Fibroblast of lung (primary cell): ENCODE measurements at regions not wholly inside any gene's neighbourhood (a gene's known extent, or its start where the extent isn't known, plus 50 kb on each side); places are given as distances from the start of the nearest gene placed in this dataset.

Experiments
- DNase-seq, 2 donors: peaks; one replicate each; pipeline versions ENCODE4 v3.0.0 to v3.0.0-alpha.2; 2010; ENCODE audit warnings: low read depth in 2 of 2
- H2AFZ ChIP-seq: 2 replicates; pipeline ENCODE4 v1.5.1; 2012; ENCODE audit warnings: low read length, control low read depth, inconsistent platforms
- H3K27ac ChIP-seq: 2 replicates; pipeline ENCODE4 v1.5.1; 2011; ENCODE audit warnings: low read length, control low read depth; ENCODE audit not compliant: insufficient read depth
- H3K27me3 ChIP-seq: 2 replicates; pipeline ENCODE4 v1.5.1; 2011; ENCODE audit warnings: mild to moderate bottlenecking, low read length; ENCODE audit not compliant: control insufficient read depth, insufficient read depth
- H3K36me3 ChIP-seq: 2 replicates; pipeline ENCODE4 v1.5.1; 2011; ENCODE audit warnings: low read length; ENCODE audit not compliant: control insufficient read depth, insufficient read depth
- H3K4me1 ChIP-seq: 2 replicates; pipeline ENCODE4 v1.5.1; 2011; ENCODE audit warnings: low read length; ENCODE audit not compliant: control insufficient read depth, insufficient read depth; ENCODE audit errors: extremely low read depth
- H3K4me2 ChIP-seq: 2 replicates; pipeline ENCODE4 v1.5.1; 2011; ENCODE audit warnings: low read length, control low read depth; ENCODE audit not compliant: insufficient read depth; ENCODE audit errors: extremely low read depth
- H3K4me3 ChIP-seq, 4 experiments: fragments of 200-600 bp in 1 of 4; sonication (generic) in 1 of 4; replicated peaks in 1 of 4; 2 replicates each; pipeline ENCODE4 v1.5.1; 2011 to 2016; ENCODE audit warnings: low read length in 4 of 4, low read depth in 3 of 4, mild to moderate bottlenecking in 3 of 4, control low read depth in 2 of 4, inconsistent platforms in 1 of 4, mixed read lengths in 1 of 4; ENCODE audit not compliant: insufficient read depth in 1 of 4; ENCODE audit errors: control extremely low read depth in 1 of 4
- H3K79me2 ChIP-seq: 2 replicates; pipeline ENCODE4 v1.5.1; 2012; ENCODE audit warnings: mild to moderate bottlenecking, low read length, inconsistent platforms; ENCODE audit not compliant: control insufficient read depth, insufficient read depth
- H3K9ac ChIP-seq: 2 replicates; pipeline ENCODE4 v1.5.1; 2011; ENCODE audit warnings: mild to moderate bottlenecking, low read length, control low read depth; ENCODE audit not compliant: insufficient read depth
- H3K9me3 ChIP-seq: 2 replicates; pipeline ENCODE4 v1.5.1; 2012; ENCODE audit warnings: low read depth, low read length; ENCODE audit not compliant: control insufficient read depth, insufficient read depth
- H4K20me1 ChIP-seq: 2 replicates; pipeline ENCODE4 v1.5.1; 2011; ENCODE audit warnings: low read length; ENCODE audit not compliant: control insufficient read depth, insufficient read depth; ENCODE audit errors: extremely low read depth
- CTCF ChIP-seq, 2 donors: IDR thresholded peaks in 1 of 2; conservative IDR thresholded peaks in 1 of 2; 1 replicate in 1 of 2; 2 replicates in 1 of 2; pipeline ENCODE4 v1.5.1; 2011 to 2012; ENCODE audit warnings: low read length in 2 of 2, control low read depth in 1 of 2, inconsistent platforms in 1 of 2, low read depth in 1 of 2, mild to moderate bottlenecking in 1 of 2
- EZH2 ChIP-seq: IDR thresholded peaks from 2 replicates; pipeline ENCODE4 v1.5.1; 2012; ENCODE audit warnings: low read length, control low read depth, mild to moderate bottlenecking; ENCODE audit errors: missing control alignments

- Histone ChIP-seq H3K9me3 (no peaks in the 10 kb centered on the region), H4K20me1 (no peaks in the 10 kb centered on the region), H3K4me3 (no peak overlapping the region), H3K27me3 (no peaks in the 10 kb centered on the region), H3K4me1 (no peaks in the 10 kb centered on the region), H3K4me2 (no peak overlapping the region), H3K27ac (no peak overlapping the region), H3K9ac (no peak overlapping the region), H3K79me2 (no peaks in the 10 kb centered on the region), H3K36me3 (no peaks in the 10 kb centered on the region), H2AFZ (no peak overlapping the region)
- DNase-seq = no peak
- no peak for TF ChIP-seq CTCF (conservative IDR thresholded peaks at IDR 0.05 in 1 of 2, IDR thresholded peaks at IDR 0.05 in 1 of 2; ENCODE audit: low read depth in 1 of 2, low read length in 2 of 2)
- TF ChIP-seq EZH2 = no peak
These were observed 1749.0 kb upstream of the C9orf72 start for GRCh38 chr9:29322240-29322639.

- Histone ChIP-seq H3K4me1 (no peaks in the 10 kb centered on the region), H3K27me3 (no peaks in the 10 kb centered on the region), H3K9ac (no peak overlapping the region), H3K27ac (no peak overlapping the region), H3K4me2 (no peak overlapping the region), H4K20me1 (no peaks in the 10 kb centered on the region), H3K4me3 (no peak overlapping the region), H3K79me2 (no peaks in the 10 kb centered on the region), H3K36me3 (no peaks in the 10 kb centered on the region), H3K9me3 (no peaks in the 10 kb centered on the region), H2AFZ (no peak overlapping the region)
- TF ChIP-seq EZH2 = no peak
- TF ChIP-seq CTCF (conservative IDR thresholded peaks at IDR 0.05 in 1 of 2, IDR thresholded peaks at IDR 0.05 in 1 of 2; ENCODE audit: low read depth in 1 of 2, low read length in 2 of 2) = no peak
- no peak for DNase-seq
These were observed 1752.6 kb upstream of the C9orf72 start for GRCh38 chr9:29325894-29326293.

- no peak overlapping the region for H3K4me2 ChIP-seq
- TF ChIP-seq CTCF (conservative IDR thresholded peaks at IDR 0.05 in 1 of 2, IDR thresholded peaks at IDR 0.05 in 1 of 2; ENCODE audit: low read depth in 1 of 2, low read length in 2 of 2) (no peak), EZH2 (no peak)
These were observed 1759.5 kb upstream of the C9orf72 start for GRCh38 chr9:29332789-29333188.

More at GRCh38 chr9:29332789-29333188, 1759.5 kb upstream of the C9orf72 start:
- H3K27me3 ChIP-seq = no peaks in the 10 kb centered on the region
- H3K36me3 ChIP-seq = no peaks in the 10 kb centered on the region
- no peaks in the 10 kb centered on the region for H3K4me1 ChIP-seq
- H3K79me2 ChIP-seq = no peaks in the 10 kb centered on the region
- no peak overlapping the region for H2AFZ ChIP-seq
- no peaks in the 10 kb centered on the region for H3K9me3 ChIP-seq
- H3K4me3 ChIP-seq = no peak overlapping the region
- H4K20me1 ChIP-seq = no peaks in the 10 kb centered on the region
- DNase-seq = peak; percentile 61 to 71
- no peak overlapping the region for H3K27ac ChIP-seq
- no peak overlapping the region for H3K9ac ChIP-seq
